ENCODE measurements at regions not wholly inside any gene's neighbourhood (a gene's known extent, or its start where the extent isn't known, plus 50 kb on each side); places are given as distances from the start of the nearest gene placed in this dataset.

GRCh38 chr21:35743571-35743970 is 316.8 kb downstream of the SETD4 start:
- DNase-seq, result peak; percentile 35
- no peak overlapping the region for H3K4me3 ChIP-seq
- H3K4me2 ChIP-seq (ENCODE audit: unreplicated experiment), result no peak overlapping the region
- H3K27ac ChIP-seq, result no peak overlapping the region
- H3F3A ChIP-seq (ENCODE audit: insufficient read depth), result peaks cover 8% of the 10 kb centered on the region
- no peak overlapping the region for H3K9ac ChIP-seq
- H3K4me1 ChIP-seq (ENCODE audit: insufficient read depth), result peaks cover 8% of the 10 kb centered on the region
- no peaks in the 10 kb centered on the region for H4K20me1 ChIP-seq (ENCODE audit: insufficient read depth)
- H3K36me3 ChIP-seq (ENCODE audit: low read depth), result no peaks in the 10 kb centered on the region
- in situ Hi-C loops (cut with MboI), result no loop called here
- H3K27me3 ChIP-seq (replicated peaks; ENCODE audit: insufficient read depth), result no peaks in the 10 kb centered on the region
- H3K9me2 ChIP-seq (ENCODE audit: insufficient read depth), result no peaks in the 10 kb centered on the region
- no peaks in the 10 kb centered on the region for H3K79me2 ChIP-seq (ENCODE audit: insufficient read depth)
- H2AFZ ChIP-seq, result no peak overlapping the region
- H3K9me3 ChIP-seq (ENCODE audit: low read depth), result no peaks in the 10 kb centered on the region
- TF ChIP-seq EZH2 (IDR thresholded peaks at IDR 0.05; ENCODE audit: insufficient read depth, poor library complexity, severe bottlenecking), result no peak
- TF ChIP-seq EZH2phosphoT487 (IDR thresholded peaks at IDR 0.05; ENCODE audit: insufficient read depth, low read depth), result no peak
- WGBS, 2 experiments (ENCODE audit: low coverage in 1 of 2, low lambda C conversion rate in 2 of 2, missing lambda C conversion rate in 2 of 2), result 83 to 84% methylated on average over 4 of the region's 4 CpGs

- in situ Hi-C loops (cut with MboI), result no loop called here
- no peaks in the 10 kb centered on the region for H3K9me3 ChIP-seq (ENCODE audit: low read depth)
- H4K20me1 ChIP-seq (ENCODE audit: insufficient read depth), result no peaks in the 10 kb centered on the region
- no peak overlapping the region for H3K4me2 ChIP-seq (ENCODE audit: unreplicated experiment)
- 65 to 68% methylated on average over 8 of the region's 8 CpGs for WGBS, 2 experiments (ENCODE audit: low coverage in 1 of 2, low lambda C conversion rate in 2 of 2, missing lambda C conversion rate in 2 of 2)
- H3K79me2 ChIP-seq (ENCODE audit: insufficient read depth), result no peaks in the 10 kb centered on the region
- no peak overlapping the region for H3K9ac ChIP-seq
- peak; percentile 38 for DNase-seq
- H3K27ac ChIP-seq, result no peak overlapping the region
- no peak for TF ChIP-seq EZH2phosphoT487 (IDR thresholded peaks at IDR 0.05; ENCODE audit: insufficient read depth, low read depth)
- TF ChIP-seq EZH2 (IDR thresholded peaks at IDR 0.05; ENCODE audit: insufficient read depth, poor library complexity, severe bottlenecking), result no peak
- no peaks in the 10 kb centered on the region for H3K9me2 ChIP-seq (ENCODE audit: insufficient read depth)
- no peak overlapping the region for H3K4me3 ChIP-seq
- no peaks in the 10 kb centered on the region for H3F3A ChIP-seq (ENCODE audit: insufficient read depth)
- H3K27me3 ChIP-seq (replicated peaks; ENCODE audit: insufficient read depth), result 0 out of 2 replicates have a peak, but pooled peaks cover 5% of the 10 kb centered on the region
- H2AFZ ChIP-seq, result 0 out of 2 replicates have a peak overlapping the region, but pooled peaks have one; percentile 15
- no peaks in the 10 kb centered on the region for H3K36me3 ChIP-seq (ENCODE audit: low read depth)
- peaks cover 8% of the 10 kb centered on the region; the same call in 1 of the 2 replicates for H3K4me1 ChIP-seq (ENCODE audit: insufficient read depth)
Observed at GRCh38 chr21:35738347-35738961, 321.9 kb downstream of the SETD4 start.

GRCh38 chr21:35737899-35738346 is 322.4 kb downstream of the SETD4 start:
- in situ Hi-C loops (cut with MboI), result no loop called here
- Histone ChIP-seq H3K27me3 (replicated peaks; ENCODE audit: insufficient read depth) (0 out of 2 replicates have a peak, but pooled peaks cover 5% of the 10 kb centered on the region), H3K27ac (no peak overlapping the region), H3K4me1 (ENCODE audit: insufficient read depth) (peaks cover 8% of the 10 kb centered on the region; the same call in 1 of the 2 replicates), H2AFZ (0 out of 2 replicates have a peak overlapping the region, but pooled peaks have one; percentile 15), H3K36me3 (ENCODE audit: low read depth) (no peaks in the 10 kb centered on the region), H4K20me1 (ENCODE audit: insufficient read depth) (no peaks in the 10 kb centered on the region), H3K9ac (no peak overlapping the region), H3F3A (ENCODE audit: insufficient read depth) (no peaks in the 10 kb centered on the region), H3K9me2 (ENCODE audit: insufficient read depth) (no peaks in the 10 kb centered on the region), H3K79me2 (ENCODE audit: insufficient read depth) (no peaks in the 10 kb centered on the region), H3K9me3 (ENCODE audit: low read depth) (no peaks in the 10 kb centered on the region), H3K4me3 (no peak overlapping the region), H3K4me2 (ENCODE audit: unreplicated experiment) (no peak overlapping the region)
- TF ChIP-seq EZH2 (IDR thresholded peaks at IDR 0.05; ENCODE audit: insufficient read depth, poor library complexity, severe bottlenecking) (no peak), EZH2phosphoT487 (IDR thresholded peaks at IDR 0.05; ENCODE audit: insufficient read depth, low read depth) (no peak)
- 64 to 67% methylated on average over 6 of the region's 6 CpGs for WGBS, 2 experiments (ENCODE audit: low coverage in 1 of 2, low lambda C conversion rate in 2 of 2, missing lambda C conversion rate in 2 of 2)
- peak; percentile 27 for DNase-seq

GRCh38 chr21:35737449-35737848 is 322.9 kb downstream of the SETD4 start:
- no peaks in the 10 kb centered on the region for H3K9me2 ChIP-seq (ENCODE audit: insufficient read depth)
- no peak for DNase-seq
- H3K79me2 ChIP-seq (ENCODE audit: insufficient read depth), result no peaks in the 10 kb centered on the region
- TF ChIP-seq EZH2 (IDR thresholded peaks at IDR 0.05; ENCODE audit: insufficient read depth, poor library complexity, severe bottlenecking) (no peak), EZH2phosphoT487 (IDR thresholded peaks at IDR 0.05; ENCODE audit: insufficient read depth, low read depth) (no peak)
- no peaks in the 10 kb centered on the region for H3F3A ChIP-seq (ENCODE audit: insufficient read depth)
- no peak overlapping the region for H3K9ac ChIP-seq
- H3K9me3 ChIP-seq (ENCODE audit: low read depth), result no peaks in the 10 kb centered on the region
- in situ Hi-C loops (cut with MboI), result no loop called here
- no peak overlapping the region for H3K27ac ChIP-seq
- WGBS, 2 experiments (ENCODE audit: low coverage in 1 of 2, low lambda C conversion rate in 2 of 2, missing lambda C conversion rate in 2 of 2), result 50 to 56% methylated on average over 4 of the region's 4 CpGs
- no peak overlapping the region for H3K4me2 ChIP-seq (ENCODE audit: unreplicated experiment)
- H3K4me1 ChIP-seq (ENCODE audit: insufficient read depth), result peaks cover 8% of the 10 kb centered on the region; the same call in 1 of the 2 replicates
- H2AFZ ChIP-seq, result no peak overlapping the region
- 0 out of 2 replicates have a peak, but pooled peaks cover 5% of the 10 kb centered on the region for H3K27me3 ChIP-seq (replicated peaks; ENCODE audit: insufficient read depth)
- no peaks in the 10 kb centered on the region for H4K20me1 ChIP-seq (ENCODE audit: insufficient read depth)
- H3K36me3 ChIP-seq (ENCODE audit: low read depth), result no peaks in the 10 kb centered on the region
- H3K4me3 ChIP-seq, result no peak overlapping the region
